ENCODE measurements at regions not wholly inside any gene's neighbourhood (a gene's known extent, or its start where the extent isn't known, plus 50 kb on each side); places are given as distances from the start of the nearest gene placed in this dataset.

- TF ChIP-seq CTCF (IDR thresholded peaks at IDR 0.05; ENCODE audit: low read depth, low read length): no peak
- TF ChIP-seq EZH2phosphoT487 (IDR thresholded peaks at IDR 0.05; ENCODE audit: low read depth): no peak
Measured at GRCh38 chr9:111107141-111107540, 68.9 kb upstream of the LPAR1 start.

All from OCI-LY3 (cell line).